ENCODE measurements at regions not wholly inside any gene's neighbourhood (a gene's known extent, or its start where the extent isn't known, plus 50 kb on each side); places are given as distances from the start of the nearest gene placed in this dataset.

DNA sequence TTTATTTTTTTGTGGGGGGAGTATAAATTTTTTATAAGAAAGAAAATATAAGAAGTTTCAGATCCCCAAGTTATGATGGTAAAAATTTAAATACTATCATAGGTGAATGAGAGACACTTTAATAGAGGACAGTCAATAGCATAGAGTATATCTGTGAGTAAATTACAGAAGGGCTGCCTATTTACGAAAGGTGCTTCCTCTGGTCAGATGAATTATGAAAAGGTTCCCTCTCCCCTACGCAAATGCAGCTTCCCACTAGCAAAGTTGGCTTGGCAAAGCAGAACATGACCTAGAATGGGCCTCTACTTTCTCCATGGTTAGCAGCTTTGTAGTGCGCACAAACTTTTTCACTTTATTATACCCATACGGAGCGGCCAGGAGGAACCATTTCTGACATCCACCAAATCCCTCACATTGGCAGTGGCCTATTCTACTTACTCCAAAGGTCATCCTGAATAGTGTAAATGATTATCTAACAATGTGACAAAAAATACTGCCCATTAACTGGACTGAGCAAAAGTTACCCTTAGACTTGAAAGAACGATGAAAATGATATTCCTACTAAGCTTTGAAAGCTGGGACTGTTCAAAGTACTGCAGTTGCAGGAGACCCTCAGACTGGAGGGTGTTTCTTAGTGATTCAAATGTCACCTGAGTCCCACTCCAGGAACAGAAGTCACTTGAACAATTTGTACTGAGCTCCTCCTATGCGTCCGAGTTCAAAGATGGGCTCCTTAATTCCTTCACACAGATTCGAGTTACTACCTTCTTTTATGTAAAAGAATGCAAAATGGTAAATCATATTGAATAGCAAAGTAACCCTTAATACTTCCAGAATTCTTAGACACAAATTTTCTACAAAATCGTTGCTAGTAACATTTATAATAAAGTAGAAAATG, 148.5 kb downstream of the NOL4 start:
- DNase-seq: no peak

DNA sequence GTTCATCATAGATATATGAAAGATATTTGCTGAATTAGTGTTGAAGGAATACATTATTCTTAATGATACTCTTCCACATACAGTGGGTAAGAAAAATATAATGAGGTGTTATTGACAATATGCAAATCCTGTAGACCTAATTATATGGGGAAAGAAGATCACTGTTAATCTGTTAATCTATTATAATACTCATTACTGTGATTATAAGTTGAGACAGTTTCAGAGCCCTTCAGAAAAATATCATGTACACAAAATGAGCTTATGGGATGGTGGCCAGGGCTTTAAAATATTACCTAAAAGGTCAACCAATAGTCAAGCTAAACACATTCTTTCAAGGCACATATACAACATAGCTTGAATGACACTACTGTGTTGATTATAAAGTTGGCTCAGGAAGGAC, 163.5 kb downstream of the NOL4 start:
- DNase-seq: no peak

DNA sequence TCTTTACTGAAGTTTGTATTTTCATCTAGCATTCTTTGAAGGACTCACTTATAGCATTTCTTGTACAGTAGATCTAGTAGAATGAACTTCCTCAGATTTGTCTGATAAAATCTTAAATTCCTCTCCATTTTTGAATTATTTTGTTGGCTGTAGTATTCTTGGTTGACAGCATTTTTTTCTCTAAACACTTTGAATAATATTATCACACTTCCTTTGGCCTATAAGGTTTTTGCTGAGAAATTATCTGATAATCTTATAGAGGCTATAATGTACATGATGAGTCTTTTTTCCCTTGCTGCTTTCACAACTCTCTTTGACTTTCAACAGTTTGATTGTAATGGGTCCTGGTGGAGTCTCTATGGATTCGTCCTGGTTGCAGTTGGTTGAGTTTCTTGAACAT, 169.5 kb downstream of the NOL4 start:
- no peak for DNase-seq

DNA sequence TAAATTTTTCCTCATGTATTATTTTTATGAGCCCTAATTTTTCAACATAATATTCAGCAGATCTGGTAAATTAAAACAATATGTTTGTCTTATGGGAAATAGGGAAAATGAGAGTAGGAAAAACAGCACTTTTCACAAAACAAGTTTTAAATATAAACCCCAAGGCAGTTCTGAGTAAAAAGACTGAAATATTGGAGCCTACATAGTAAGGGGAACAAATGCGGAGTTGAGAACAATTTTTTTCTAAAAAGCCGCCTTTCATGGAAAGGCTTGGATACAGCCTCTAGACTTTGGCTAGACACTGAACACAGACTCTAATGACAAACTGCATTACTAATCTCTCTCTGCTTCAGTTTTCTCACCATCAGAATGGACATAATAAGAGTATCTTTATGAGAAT, 174.1 kb downstream of the NOL4 start:
- no peak for DNase-seq

DNA sequence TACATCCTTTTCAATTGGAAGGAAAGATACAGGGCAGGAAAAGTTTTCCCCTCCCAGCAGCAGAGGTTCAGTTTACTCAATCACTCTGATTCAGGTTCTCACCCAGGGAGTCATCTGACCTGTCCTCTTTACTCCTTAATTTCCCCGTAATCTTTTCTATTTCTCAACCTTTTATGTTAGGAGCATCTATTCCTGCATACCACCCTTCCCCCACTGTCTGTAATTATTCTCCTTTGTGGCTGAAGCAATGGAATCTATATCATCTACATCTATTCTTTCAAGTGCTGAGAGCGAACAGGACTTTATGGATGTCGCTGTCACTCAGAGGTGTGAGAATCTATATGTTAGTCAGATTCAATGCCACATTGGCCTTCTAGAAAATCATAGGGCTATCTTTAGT, 175.2 kb downstream of the NOL4 start:
- no peak for DNase-seq

DNA sequence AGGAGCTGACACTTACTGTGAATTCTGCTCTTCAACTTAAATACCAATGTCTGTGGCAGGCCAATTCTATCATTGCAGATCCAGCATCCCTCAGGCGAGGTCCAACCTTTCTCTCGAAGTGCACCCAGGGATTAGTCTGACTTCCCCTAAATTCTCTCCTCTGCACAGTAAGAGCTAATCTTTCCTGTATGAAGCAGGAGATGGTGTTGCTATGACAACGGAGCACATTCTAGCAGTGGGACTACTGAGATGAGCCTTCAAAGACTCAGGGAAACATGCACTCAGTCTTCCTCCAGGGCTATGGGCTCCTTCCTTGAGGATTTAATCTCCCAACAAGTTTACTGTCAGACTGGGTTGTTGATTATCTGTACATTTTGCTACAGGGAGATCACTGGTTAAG, 176.3 kb downstream of the NOL4 start:
- DNase-seq: no peak

DNA sequence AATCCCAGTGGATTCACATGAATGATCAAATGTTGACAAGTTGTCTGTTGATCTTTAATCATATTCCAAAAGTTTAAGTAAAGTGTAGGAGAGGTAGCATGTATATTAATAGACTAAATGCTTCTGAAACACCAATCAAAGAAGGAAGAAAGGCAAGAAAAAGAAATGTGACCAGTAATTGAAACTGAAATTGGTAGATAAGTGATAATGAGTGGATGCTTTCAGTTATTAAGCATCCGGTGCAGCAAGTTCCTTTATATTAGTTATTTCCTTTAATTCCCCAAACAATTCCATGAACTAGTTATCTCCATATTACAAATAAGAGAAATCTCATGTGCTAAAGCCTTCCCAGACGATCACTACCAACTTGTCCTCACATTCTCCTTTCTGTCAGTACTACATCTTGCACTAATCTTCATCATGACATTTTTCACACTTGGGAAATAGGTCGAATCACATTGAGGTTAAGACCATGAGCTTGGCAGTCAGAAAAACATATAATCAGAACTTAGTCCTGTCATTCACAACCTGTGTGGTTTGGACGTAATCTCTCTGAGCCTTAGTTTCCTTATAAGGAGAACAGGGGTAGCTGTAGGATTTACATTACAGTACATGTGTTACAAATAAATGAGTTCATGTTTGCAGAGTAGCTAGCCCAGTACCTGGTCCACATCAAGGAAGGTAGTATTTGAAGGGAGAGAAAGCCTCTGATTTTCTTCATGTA, 182.1 kb downstream of the NOL4 start:
- no peak for DNase-seq

DNA sequence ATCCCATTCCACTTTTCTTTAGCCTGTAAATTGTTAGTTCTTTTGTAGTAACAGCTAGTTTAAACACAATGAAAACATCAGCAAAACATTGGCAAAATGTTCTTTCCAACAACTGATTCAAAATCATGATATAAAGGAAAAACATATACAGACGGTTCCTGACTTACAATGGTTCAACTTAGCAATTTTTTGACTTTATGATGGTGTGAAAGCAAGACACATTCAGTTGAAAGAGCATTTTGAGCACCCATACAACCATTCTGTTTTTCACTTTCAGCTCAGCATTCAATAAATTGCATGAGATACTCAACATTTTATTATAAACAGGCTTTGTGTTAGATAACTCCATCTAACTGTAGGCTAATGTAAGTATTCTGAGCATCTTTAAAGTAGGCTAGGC, 185.1 kb downstream of the NOL4 start:
- DNase-seq: no peak

DNA sequence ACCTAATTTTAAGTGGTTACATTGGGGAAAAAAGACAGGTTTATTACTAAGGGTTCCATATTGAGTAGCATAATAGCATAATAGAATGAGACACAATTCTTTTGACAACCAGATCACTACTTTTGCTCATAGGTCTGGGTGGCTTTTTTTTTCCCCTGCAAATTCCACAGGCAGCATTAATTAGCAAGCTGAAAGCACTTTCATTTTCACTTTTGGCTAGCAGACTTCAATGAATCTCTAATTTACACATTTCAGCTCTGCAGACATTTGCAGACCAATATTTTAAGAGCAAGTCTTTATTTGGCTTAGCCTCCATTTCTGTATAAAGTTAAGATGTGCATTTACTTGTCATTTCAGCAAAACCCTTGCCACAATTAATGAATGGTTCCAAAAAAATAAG, 185.5 kb downstream of the NOL4 start:
- DNase-seq: no peak

DNA sequence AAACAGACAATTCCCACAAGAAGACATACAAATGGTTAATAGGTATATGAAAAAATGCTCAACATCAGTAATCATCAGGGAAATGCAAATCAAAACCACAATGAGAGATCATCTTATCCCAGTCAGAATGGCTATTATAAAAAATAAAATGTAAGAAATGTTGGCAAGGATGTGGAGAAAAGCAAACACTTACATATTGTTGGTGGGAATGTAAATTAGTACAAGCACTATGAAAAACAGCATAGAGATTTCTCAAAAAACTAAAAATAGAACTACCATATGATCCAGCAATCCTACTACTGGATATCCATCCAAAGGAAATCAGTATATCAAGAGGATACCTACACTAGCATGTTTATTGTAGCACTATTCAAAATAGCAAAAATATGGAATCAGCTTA, 186.6 kb downstream of the NOL4 start:
- DNase-seq: no peak

DNA sequence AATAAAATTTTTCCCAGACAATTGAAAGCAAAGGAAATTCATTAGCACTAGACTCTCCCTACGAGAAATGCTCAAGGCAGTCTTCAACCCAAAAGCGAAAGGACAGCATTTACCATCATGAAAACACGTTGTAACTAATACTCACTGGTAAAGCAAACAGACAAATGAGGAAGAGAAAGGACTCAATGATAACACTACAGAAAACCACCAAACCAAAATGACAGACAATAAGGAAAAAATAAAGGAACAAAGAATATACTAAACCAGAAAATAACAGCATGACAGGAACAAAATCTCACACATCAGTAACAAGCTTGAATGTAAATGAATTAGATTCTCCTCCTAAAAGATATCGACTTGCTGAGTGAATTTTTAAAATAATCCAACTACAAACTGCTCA, 190.7 kb downstream of the NOL4 start:
- no peak for DNase-seq

DNA sequence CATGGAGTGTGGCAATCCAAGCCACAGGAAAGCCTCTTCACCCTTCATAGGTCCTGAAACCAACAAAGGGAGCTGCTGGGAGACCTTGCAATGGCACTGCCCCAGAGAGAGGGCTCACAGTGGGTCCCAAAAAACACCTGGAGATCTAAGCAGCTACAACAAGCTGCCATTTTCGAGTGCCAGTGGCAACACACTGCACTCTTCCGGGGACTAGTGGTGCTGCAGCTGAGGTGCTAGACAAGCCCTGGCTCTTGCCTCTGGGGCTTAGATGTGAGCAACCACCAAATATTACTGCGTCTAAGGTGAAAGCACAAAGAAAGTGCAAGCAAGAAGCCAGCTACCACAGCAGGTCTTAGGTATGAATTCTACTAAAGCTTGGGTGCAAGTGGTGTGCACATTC, 192.9 kb downstream of the NOL4 start:
- no peak for DNase-seq

DNA sequence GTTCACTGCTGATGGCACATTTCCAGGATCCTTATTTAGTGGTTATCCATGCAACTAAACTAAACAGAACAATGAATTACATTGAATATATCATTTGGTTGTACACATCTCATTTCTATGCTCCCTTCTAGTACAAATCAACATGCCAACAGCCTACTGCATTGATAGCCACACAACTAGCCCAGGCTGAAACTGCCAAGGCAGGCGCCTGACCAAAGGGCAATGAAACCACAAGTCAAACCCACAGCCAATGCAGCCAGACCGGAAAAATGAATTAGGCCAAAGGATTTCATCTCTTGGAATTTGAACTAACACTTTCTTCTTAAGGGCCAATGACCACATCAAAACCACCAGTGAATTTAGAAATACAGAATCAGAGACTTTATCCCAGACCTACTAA, 196.4 kb downstream of the NOL4 start:
- DNase-seq: no peak

DNA sequence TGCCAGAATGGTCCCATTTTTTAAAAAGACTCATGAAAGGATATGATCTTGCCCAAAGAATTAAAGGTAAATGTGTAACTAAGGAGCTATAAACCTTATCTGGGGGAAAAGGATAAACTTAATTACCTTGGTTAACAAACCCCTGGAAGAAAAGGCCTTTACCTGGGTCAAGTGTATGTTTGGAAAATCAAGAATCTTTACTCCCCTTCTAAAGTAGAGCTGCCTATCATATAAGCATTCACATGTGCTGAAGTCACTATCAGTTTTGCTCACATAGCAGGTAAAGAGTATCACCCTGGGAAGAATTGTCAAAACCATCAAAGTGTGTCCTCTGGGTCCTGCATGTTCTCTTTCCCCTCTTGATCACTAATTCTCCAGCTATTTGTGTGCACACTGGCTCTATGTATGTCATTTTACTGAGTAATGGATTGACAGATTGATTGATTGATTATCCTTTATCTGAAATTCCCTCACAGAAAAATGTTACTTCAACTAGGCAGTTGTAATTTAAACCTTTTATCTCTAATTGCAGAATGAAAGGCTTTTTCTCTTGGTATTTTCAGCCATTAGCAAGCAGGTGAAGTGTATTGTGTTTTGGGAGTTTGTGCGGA, 199.4 kb downstream of the NOL4 start:
- DNase-seq: no peak

DNA sequence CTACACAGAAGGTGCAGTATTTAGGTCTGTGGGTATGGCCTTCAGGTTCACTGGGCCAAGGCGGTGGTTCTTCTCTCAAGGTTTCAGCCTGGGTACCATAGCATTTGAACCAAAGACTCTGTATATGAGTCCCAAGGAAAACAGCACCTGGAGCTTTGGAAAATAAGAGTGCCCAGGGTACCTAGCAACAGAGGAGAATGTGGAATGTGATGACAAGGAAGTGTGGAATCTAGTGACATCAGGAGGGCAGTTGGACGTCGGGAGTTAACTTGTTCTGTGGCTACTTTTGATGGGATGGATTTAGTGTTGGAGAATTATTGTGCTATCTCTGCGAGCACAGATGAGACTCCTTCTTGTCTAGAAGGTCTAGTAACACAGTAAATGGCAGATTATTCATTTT, 201.2 kb downstream of the NOL4 start:
- DNase-seq: no peak

DNA sequence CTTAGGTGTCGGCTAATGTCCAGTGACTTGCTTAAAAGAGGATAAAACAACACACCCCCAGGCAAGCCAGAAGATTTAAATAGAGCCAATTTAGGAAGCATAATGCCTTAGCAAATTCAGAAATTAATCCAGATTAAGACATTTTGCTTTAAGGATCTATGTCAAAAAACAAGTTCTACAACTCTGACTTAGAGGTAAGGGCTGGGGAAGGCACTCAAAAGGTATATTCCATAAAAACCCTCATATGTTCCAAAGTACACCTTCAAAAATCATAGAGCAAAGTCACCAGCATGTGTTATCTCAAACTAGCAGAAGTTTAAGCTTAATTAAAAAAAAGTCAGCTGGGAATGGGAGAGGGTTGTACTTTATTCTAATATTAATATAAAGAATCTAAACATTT, 206.4 kb downstream of the NOL4 start:
- DNase-seq: no peak

DNA sequence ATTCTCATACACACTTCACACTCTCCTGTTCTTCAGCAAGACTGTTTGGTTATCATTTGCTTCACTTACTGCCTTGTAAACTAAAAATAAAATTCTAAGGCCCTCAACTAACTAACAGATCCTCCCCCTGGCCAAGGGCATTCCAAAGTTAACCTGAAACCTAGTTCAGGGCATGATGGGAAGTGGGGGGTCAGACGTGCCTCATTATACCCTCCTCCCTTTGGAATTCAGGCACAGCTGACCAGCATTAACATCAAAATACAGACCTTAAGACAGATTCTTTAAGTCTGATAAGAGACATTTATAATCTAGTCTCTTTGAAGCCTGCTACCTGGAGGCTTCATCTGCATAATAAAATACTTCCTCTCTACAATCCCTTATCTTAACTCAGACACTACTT, 221.0 kb downstream of the NOL4 start:
- DNase-seq: no peak

DNA sequence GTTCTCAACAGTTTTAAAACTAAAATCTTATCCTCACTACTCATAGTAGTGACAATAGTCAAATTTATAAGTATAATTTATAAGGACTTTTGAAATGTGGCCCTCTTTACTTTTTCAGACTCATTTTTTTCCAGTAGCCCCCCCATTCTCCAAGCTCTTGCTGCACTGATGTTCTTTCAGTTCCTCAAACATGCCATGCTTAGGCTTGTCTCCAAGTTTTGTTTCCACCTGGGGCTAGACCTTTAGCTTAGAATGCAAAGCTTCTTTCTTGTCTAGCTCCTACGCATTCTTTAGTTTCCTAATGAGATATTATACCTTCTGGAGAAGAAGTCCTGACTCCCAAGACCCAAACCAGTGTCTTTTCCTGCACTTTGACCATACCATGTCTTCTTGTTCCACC, 222.6 kb downstream of the NOL4 start:
- DNase-seq: no peak

DNA sequence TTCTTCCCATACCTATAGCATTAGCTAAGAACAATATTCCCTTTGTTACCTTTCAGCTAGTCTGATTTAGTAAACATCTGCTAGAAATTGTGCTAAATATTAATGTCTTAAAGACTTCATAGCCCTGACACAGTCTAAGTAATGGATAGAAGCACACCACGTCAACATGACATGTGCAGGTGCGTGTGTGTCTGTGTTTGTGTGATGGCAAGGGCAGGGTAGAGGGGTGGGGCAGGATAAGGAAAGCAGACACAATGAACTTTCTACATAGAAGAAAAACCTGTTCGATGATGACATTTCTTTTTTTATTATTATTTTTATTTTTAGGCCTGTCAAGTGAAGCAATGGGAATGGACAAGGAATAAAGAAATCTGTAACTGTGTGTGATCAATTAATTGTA, 223.3 kb downstream of the NOL4 start:
- DNase-seq: no peak

DNA sequence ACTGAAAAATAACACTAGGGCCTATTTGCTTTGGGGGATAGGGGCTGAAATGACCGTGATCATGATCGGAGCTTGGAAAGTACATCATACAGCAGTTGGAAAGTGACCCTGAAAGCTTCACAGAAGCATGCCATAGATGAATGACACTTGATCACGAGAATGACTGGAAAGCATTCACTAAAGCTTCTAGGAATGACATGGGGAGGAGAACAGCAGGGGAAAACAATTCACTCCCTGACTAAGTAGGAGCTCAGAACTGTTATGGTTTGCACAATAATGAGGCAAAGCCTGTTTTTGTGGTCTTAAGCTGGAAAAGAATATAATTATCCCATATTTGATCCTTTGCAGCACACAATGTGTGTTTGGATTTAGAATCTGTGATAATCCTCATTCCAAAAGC, 237.5 kb downstream of the NOL4 start:
- DNase-seq: no peak

DNA sequence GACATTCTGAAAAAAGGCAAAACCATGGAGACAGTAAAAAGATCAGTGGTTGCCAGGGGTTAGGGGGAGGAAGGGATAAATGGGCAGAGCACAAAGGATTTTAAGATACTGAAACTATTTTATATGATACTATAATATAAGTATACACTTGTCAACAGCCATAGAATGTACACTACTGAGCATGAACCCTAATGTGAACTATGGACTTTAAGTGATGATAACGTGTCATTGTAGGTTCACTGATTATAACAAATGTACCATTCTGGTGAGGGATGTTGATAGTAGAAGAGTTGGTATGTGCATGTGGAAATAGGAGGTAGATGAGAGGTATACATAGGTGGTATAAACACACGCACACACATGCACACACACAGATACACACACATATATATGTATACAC, 241.6 kb downstream of the NOL4 start:
- DNase-seq: no peak

DNA sequence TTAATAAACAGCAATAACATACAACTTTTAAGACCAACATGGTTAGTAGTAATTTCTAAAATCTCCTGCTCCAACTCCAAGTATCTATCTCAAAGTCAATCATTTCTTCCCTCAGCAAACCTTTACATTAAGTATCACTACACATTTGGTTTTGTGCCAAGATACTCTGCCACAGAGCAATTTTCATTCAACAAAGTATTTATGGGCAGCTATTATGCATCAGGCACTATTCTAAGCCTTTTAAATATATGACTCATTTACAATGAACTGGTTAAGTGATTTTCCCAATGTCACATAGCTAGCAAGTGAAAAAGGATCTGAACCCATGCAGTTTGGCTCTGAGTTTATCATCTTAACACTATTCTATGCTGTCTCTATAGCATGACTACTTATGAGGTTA, 264.3 kb downstream of the NOL4 start:
- DNase-seq: no peak

DNA sequence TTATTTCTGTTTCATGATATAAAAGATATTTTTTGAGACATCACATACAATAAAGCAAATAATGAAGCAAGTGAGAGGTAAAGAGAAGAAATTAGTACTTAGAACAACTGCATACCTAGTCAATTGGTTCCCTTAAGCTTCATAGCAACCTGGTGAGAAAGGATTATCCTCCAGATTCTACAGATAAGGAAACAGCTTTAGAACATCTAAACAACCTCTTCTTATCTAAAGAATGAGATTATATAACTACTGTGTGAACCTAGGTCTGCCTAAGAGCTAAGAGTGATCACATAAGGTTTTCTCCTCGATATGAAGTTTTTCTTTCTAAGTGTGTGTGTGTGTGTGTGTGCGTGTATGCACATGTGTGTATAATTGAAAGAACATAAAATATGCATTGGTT, 265.1 kb downstream of the NOL4 start:
- no peak for DNase-seq

DNA sequence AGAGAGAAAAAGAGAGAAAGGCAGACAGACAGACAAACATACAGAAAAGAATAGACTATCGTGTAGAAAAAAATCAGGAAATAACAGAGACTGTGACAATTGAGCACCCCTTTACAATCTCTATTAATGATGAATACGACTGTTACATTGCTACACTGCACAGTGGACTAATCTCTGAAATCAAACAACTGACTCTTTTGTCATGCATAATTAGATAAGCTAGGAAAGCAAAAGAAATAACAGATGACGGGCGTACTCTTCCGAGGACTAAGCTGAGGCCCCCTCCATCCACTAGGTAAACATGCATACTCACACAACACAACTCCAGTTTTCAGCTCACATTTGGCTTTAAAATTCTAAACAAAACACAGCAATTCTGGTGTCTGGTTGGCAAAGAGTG, 267.0 kb downstream of the NOL4 start:
- no peak for DNase-seq
